ENCODE measurements at regions not wholly inside any gene's neighbourhood (a gene's known extent, or its start where the extent isn't known, plus 50 kb on each side); places are given as distances from the start of the nearest gene placed in this dataset.

GRCh38 chr9:80086822-80087345, 515.1 kb downstream of the TLE4 start:
- 79% methylated on average over 2 of the region's 2 CpGs for WGBS

GRCh38 chr9:80086386-80086785, 514.6 kb downstream of the TLE4 start:
- Histone ChIP-seq H3K9me3 (no peaks in the 10 kb centered on the region), H3K4me3 (no peak overlapping the region), H3K27me3 (no peaks in the 10 kb centered on the region), H3K36me3 (no peaks in the 10 kb centered on the region), H3K27ac (replicated peaks in 1 of 4) (no peak overlapping the region), H3K4me1 (no peaks in the 10 kb centered on the region)
- DNase-seq (ENCODE audit: extremely low spot score) = no peak
- intact Hi-C loops (cut with DNase I) = no loop called here
- TF ChIP-seq, protein P1, sequence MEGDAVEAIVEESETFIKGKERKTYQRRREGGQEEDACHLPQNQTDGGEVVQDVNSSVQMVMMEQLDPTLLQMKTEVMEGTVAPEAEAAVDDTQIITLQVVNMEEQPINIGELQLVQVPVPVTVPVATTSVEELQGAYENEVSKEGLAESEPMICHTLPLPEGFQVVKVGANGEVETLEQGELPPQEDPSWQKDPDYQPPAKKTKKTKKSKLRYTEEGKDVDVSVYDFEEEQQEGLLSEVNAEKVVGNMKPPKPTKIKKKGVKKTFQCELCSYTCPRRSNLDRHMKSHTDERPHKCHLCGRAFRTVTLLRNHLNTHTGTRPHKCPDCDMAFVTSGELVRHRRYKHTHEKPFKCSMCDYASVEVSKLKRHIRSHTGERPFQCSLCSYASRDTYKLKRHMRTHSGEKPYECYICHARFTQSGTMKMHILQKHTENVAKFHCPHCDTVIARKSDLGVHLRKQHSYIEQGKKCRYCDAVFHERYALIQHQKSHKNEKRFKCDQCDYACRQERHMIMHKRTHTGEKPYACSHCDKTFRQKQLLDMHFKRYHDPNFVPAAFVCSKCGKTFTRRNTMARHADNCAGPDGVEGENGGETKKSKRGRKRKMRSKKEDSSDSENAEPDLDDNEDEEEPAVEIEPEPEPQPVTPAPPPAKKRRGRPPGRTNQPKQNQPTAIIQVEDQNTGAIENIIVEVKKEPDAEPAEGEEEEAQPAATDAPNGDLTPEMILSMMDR (IDR thresholded peaks at IDR 0.05) = no peak
- TF ChIP-seq POLR2AphosphoS5 (IDR thresholded peaks at IDR 0.05) (no peak), POLR2A (IDR thresholded peaks at IDR 0.05; ENCODE audit: low read depth) (no peak), EP300 (IDR thresholded peaks at IDR 0.05) (no peak)
- WGBS = 47% methylated on average over 4 of the region's 4 CpGs

More at GRCh38 chr9:80086822-80087345, 515.1 kb downstream of the TLE4 start:
- TF ChIP-seq, protein P1 (IDR thresholded peaks at IDR 0.05) = no peak
- no peak for TF ChIP-seq POLR2AphosphoS5 (IDR thresholded peaks at IDR 0.05)
- no peak for TF ChIP-seq EP300 (IDR thresholded peaks at IDR 0.05)
- TF ChIP-seq POLR2A (IDR thresholded peaks at IDR 0.05; ENCODE audit: low read depth) = no peak
- no peak overlapping the region for H3K4me3 ChIP-seq
- no peaks in the 10 kb centered on the region for H3K4me1 ChIP-seq
- no peaks in the 10 kb centered on the region for H3K36me3 ChIP-seq
- H3K27ac ChIP-seq (replicated peaks in 1 of 4) = no peak overlapping the region
- intact Hi-C loops (cut with DNase I) = no loop called here
- no peak for DNase-seq (ENCODE audit: extremely low spot score)
- no peaks in the 10 kb centered on the region for H3K9me3 ChIP-seq
- no peaks in the 10 kb centered on the region for H3K27me3 ChIP-seq

DNA sequence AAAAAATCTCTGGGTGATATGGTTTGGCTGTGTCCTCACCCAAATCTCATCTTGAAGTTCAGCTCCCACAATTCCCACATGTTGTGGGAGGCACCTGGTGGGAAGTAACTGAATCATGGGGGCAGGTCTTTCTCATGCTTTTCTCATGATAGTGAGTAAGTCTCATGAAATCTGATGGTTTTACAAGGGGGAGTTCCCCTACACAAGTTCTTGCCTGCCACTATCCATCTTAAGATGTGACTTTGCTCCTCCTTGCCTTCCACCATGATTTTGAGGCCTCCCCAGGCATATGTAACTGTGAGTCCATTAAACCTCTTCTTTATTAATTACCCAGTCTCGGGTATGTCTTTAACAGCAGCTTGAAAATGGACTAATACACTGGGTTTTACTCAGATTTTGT, 513.9 kb downstream of the TLE4 start:
- no peaks in the 10 kb centered on the region for H3K36me3 ChIP-seq
- no peak overlapping the region for H3K27ac ChIP-seq (replicated peaks in 1 of 4)
- intact Hi-C loops (cut with DNase I) = no loop called here
- no peaks in the 10 kb centered on the region for H3K27me3 ChIP-seq
- H3K4me1 ChIP-seq = no peaks in the 10 kb centered on the region
- no peaks in the 10 kb centered on the region for H3K9me3 ChIP-seq
- H3K4me3 ChIP-seq = no peak overlapping the region
- DNase-seq (ENCODE audit: extremely low spot score) = no peak
- 90% methylated on average over 1 of the region's 1 CpG for WGBS
- TF ChIP-seq, protein P1 (IDR thresholded peaks at IDR 0.05) = no peak

DNA sequence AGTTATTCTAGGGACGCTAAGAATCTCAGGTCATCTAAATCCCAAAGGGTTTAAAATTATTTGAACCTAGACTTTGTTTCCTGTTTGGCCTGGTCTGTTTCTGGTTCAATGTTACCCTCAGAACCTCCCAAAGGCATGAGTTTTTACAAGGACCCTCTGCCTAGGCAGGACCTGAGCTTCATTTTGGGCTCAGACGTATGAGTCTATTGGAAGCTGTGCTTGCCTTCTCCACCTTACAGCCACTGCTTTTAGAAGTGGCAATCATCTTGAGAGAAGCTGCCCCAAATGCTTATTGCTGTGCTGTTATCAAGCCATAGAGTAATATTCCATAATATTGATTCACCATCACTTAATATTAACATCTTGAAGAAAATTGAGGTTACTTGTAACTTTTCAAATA, 510.4 kb downstream of the TLE4 start:
- Histone ChIP-seq H3K9me3 (no peaks in the 10 kb centered on the region), H3K27ac (replicated peaks in 1 of 4) (no peak overlapping the region), H3K4me3 (no peak overlapping the region), H3K27me3 (no peaks in the 10 kb centered on the region), H3K36me3 (no peaks in the 10 kb centered on the region), H3K4me1 (no peaks in the 10 kb centered on the region)
- TF ChIP-seq, protein P1 (IDR thresholded peaks at IDR 0.05) = no peak
- TF ChIP-seq EP300 (IDR thresholded peaks at IDR 0.05) (no peak), POLR2AphosphoS5 (IDR thresholded peaks at IDR 0.05) (no peak), POLR2A (IDR thresholded peaks at IDR 0.05; ENCODE audit: low read depth) (no peak)
- intact Hi-C loops (cut with DNase I) = no loop called here
- DNase-seq (ENCODE audit: extremely low spot score) = no peak
- 87% methylated on average over 2 of the region's 2 CpGs for WGBS

DNA sequence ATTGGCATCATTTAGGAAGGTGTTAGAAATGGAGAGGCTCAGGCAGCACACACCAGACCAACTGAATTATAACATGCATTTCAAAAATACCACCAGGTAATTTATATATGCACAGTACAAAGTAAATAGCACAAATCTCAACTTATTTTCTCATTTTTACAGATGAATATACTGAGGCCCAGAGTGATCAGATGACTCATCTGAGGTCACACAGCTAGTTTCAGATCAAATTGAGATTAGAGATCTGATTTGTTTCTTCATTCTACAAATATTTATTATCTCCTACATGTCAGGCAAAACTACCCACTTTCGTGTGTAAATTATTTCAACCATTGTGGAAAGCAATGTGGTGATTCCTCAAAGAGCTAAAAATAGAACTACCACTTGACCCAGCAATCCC, 507.1 kb downstream of the TLE4 start:
- Histone ChIP-seq H3K27ac (replicated peaks in 1 of 4) (no peak overlapping the region), H3K36me3 (no peaks in the 10 kb centered on the region), H3K27me3 (no peaks in the 10 kb centered on the region), H3K4me3 (no peak overlapping the region), H3K4me1 (peaks cover 0 to 16% (median 8%) of the 10 kb centered on the region in 4 donors), H3K9me3 (no peaks in the 10 kb centered on the region)
- WGBS = 73% methylated on average over 1 of the region's 1 CpG
- TF ChIP-seq, protein P1 (IDR thresholded peaks at IDR 0.05) = no peak
- TF ChIP-seq POLR2A (IDR thresholded peaks at IDR 0.05; ENCODE audit: low read depth) (no peak), POLR2AphosphoS5 (IDR thresholded peaks at IDR 0.05) (no peak), EP300 (IDR thresholded peaks at IDR 0.05) (no peak)
- DNase-seq (ENCODE audit: extremely low spot score) = no peak
- intact Hi-C loops (cut with DNase I) = no loop called here
